CD4-positive, alpha-beta T cell (primary cell): ENCODE measurements at regions not wholly inside any gene's neighbourhood (a gene's known extent, or its start where the extent isn't known, plus 50 kb on each side); places are given as distances from the start of the nearest gene placed in this dataset.

Experiments
- ATAC-seq: fragments of 200-7000 bp; cut with Tn5 transposase; one replicate; pipeline ENCODE4 v1.10.0; 2022; ENCODE audit warnings: mild to moderate bottlenecking; ENCODE audit not compliant: poor library complexity
- CTCF ChIA-PET: fragments of 350-600 bp; sonication (Branson Sonifier 250); formaldehyde crosslinking; loops from one replicate; lab custom pipeline; 2021; ENCODE audit warnings: antibody characterized with exemption, inconsistent platforms; lab: Charles Lee
- POLR2A ChIA-PET: fragments of 350-600 bp; sonication (Branson Sonifier 250); formaldehyde crosslinking; loops from one replicate; lab custom pipeline; 2021; ENCODE audit warnings: antibody characterized with exemption, inconsistent platforms; lab: Charles Lee
- DNase-seq, 14 experiments: peaks; one replicate each; pipeline ENCODE4 v3.0.0-alpha.2; 2013 to 2020; ENCODE audit warnings: mixed read lengths in 2 of 14
- H3K27ac ChIP-seq, 2 donors: one replicate each; pipeline versions ENCODE4 v1.5.1 to v1.7.0; 2013; ENCODE audit warnings: low read length in 2 of 2, low read depth in 1 of 2, mild to moderate bottlenecking in 1 of 2
- H3K27me3 ChIP-seq, 2 experiments: 1 replicate in 1 of 2; 2 replicates in 1 of 2; pipeline versions ENCODE4 v1.6.1 to v1.7.0; 2013; ENCODE audit warnings: low read length in 2 of 2, control low read depth in 1 of 2, mild to moderate bottlenecking in 1 of 2, moderate library complexity in 1 of 2; ENCODE audit not compliant: insufficient read depth in 2 of 2, control insufficient read depth in 1 of 2
- H3K36me3 ChIP-seq: one replicate; pipeline ENCODE4 v1.6.1; 2013; ENCODE audit warnings: low read length, control low read depth; ENCODE audit not compliant: insufficient read depth
- H3K4me1 ChIP-seq: one replicate; pipeline ENCODE4 v1.6.1; 2013; ENCODE audit warnings: low read length, control low read depth; ENCODE audit not compliant: insufficient read depth
- H3K4me3 ChIP-seq: one replicate; pipeline ENCODE4 v1.5.1; 2013; ENCODE audit warnings: mild to moderate bottlenecking, low read length, moderate library complexity
- H3K9me3 ChIP-seq, 2 experiments: 1 replicate in 1 of 2; 2 replicates in 1 of 2; pipeline versions ENCODE4 v1.6.1 to v1.7.0; 2013; ENCODE audit warnings: low read length in 2 of 2, mild to moderate bottlenecking in 2 of 2, control low read depth in 1 of 2, moderate library complexity in 1 of 2; ENCODE audit not compliant: control insufficient read depth in 1 of 2, insufficient read depth in 1 of 2
- H3K27ac Mint-ChIP-seq: one replicate; pipeline ENCODE4 v1.8.0; 2020; ENCODE audit warnings: mixed read lengths
- H3K27me3 Mint-ChIP-seq: one replicate; pipeline ENCODE4 v1.8.0; 2021; ENCODE audit warnings: mixed read lengths
- H3K36me3 Mint-ChIP-seq: one replicate; pipeline ENCODE4 v1.8.0; 2021; ENCODE audit warnings: low read depth, mixed read lengths
- H3K4me1 Mint-ChIP-seq: one replicate; pipeline ENCODE4 v1.8.0; 2021; ENCODE audit warnings: low read depth, mixed read lengths
- H3K4me3 Mint-ChIP-seq: one replicate; pipeline ENCODE4 v1.8.0; 2020; ENCODE audit warnings: mild to moderate bottlenecking, mixed read lengths
- H3K9me3 Mint-ChIP-seq: one replicate; pipeline ENCODE4 v1.8.0; 2020; ENCODE audit warnings: mixed read lengths
- CTCF ChIP-seq: fragments of 200-600 bp; IDR thresholded peaks from one replicate; pipeline ENCODE4 v1.8.0; 2022; ENCODE audit warnings: antibody characterized with exemption, mild to moderate bottlenecking
- intact Hi-C, 2 experiments: fragments of 100-400 bp; cut with DNase I in 1 of 2; cut with micrococcal nuclease in 1 of 2; formaldehyde crosslinking; loops; one replicate each; pipeline versions ENCODE4 v1.15.1 to v1.9.0; 2023 to 2025; cut with DNase I, micrococcal nuclease

- H3K4me3 Mint-ChIP-seq: no peak overlapping the region
- H3K4me1 Mint-ChIP-seq: no peaks in the 10 kb centered on the region
- H3K27ac Mint-ChIP-seq: no peak overlapping the region
- CTCF ChIA-PET: no interaction called here
- no peaks in the 10 kb centered on the region for H3K9me3 ChIP-seq
- H3K27me3 ChIP-seq: no peaks in the 10 kb centered on the region
- no peaks in the 10 kb centered on the region for H3K4me1 ChIP-seq
- H3K9me3 Mint-ChIP-seq: no peaks in the 10 kb centered on the region
- H3K4me3 ChIP-seq: no peak overlapping the region
- no peak overlapping the region for H3K27ac ChIP-seq
- H3K27me3 Mint-ChIP-seq: peaks cover 25% of the 10 kb centered on the region
- DNase-seq: no peak
- ATAC-seq: no peak
- no peaks in the 10 kb centered on the region for H3K36me3 ChIP-seq
- POLR2A ChIA-PET: no interaction called here
- no peaks in the 10 kb centered on the region for H3K36me3 Mint-ChIP-seq
- no peak for TF ChIP-seq CTCF
- intact Hi-C loops: no loop called here
Measured at GRCh38 chr2:67479261-67479660, 82.1 kb downstream of the ETAA1 start.

- Mint-ChIP-seq H3K27me3 (peaks cover under 1% of the 10 kb centered on the region), H3K27ac (no peak overlapping the region), H3K36me3 (no peaks in the 10 kb centered on the region), H3K4me3 (no peak overlapping the region), H3K9me3 (no peaks in the 10 kb centered on the region), H3K4me1 (no peaks in the 10 kb centered on the region)
- no peak for TF ChIP-seq CTCF
- no peak for ATAC-seq
- CTCF ChIA-PET: no interaction called here
- POLR2A ChIA-PET: no interaction called here
- no peak overlapping the region for H3K27ac ChIP-seq
- no peaks in the 10 kb centered on the region for H3K4me1 ChIP-seq
- H3K9me3 ChIP-seq: no peaks in the 10 kb centered on the region
- DNase-seq: no peak
- no peaks in the 10 kb centered on the region for H3K27me3 ChIP-seq
- intact Hi-C loops: no loop called here
- no peaks in the 10 kb centered on the region for H3K36me3 ChIP-seq
- H3K4me3 ChIP-seq: no peak overlapping the region
Measured at GRCh38 chr2:67485431-67485830, 88.3 kb downstream of the ETAA1 start.

DNA sequence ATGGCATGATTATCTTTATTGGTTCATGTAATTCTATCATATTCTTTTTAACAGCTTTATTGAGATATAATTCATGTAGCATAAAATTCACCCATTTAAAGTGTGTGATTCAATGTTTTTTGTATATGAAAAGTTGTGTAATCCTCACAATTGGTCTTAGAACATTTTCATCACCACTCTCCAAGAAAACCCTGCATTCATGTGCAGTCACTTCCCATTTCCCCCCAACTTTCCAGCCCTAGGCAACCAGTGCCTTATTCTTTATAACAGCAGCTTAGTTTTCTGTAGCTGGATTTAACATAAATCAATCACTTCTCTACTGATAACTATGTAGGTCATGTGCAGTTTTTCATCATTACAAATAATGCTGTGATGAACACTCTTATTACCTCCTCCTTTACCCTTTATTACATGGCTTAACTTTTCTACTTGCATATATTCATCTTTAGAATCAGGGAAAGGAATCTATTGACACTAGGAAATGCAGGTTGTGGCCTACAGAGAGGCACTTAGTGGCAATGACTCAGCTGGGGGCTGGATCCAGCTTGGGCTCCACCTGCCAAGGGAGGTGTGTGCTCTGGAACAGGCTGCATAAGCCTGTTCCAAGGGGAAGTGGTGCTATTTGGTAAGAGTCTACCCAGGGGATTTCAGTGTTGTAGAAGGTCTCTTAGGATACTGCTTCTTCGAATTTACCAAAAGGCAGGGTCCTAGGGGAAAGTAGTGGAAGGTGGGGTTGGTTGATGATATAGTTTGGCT is 89.1 kb downstream of the ETAA1 start:
- Mint-ChIP-seq H3K27ac (no peak overlapping the region), H3K9me3 (no peaks in the 10 kb centered on the region), H3K4me1 (no peaks in the 10 kb centered on the region), H3K4me3 (no peak overlapping the region), H3K27me3 (no peaks in the 10 kb centered on the region), H3K36me3 (no peaks in the 10 kb centered on the region)
- Histone ChIP-seq H3K4me1 (no peaks in the 10 kb centered on the region), H3K4me3 (no peak overlapping the region), H3K27me3 (no peaks in the 10 kb centered on the region), H3K9me3 (no peaks in the 10 kb centered on the region), H3K36me3 (no peaks in the 10 kb centered on the region), H3K27ac (no peak overlapping the region)
- ChIA-PET POLR2A (no interaction called here), CTCF (no interaction called here)
- intact Hi-C loops: no loop called here
- no peak for DNase-seq
- ATAC-seq: no peak
- no peak for TF ChIP-seq CTCF
